Upper lobe of right lung (tissue), 1 donor: ENCODE measurements at regions not wholly inside any gene's neighbourhood (a gene's known extent, or its start where the extent isn't known, plus 50 kb on each side); places are given as distances from the start of the nearest gene placed in this dataset.
"Not testable (repeated sequence)": the region's sequence is repeated elsewhere in the genome, so short reads cannot be mapped to it uniquely, and the experiment has no call there.

ENCODE experiments used
- ATAC-seq: fragments of 200-7000 bp; cut with Tn5 transposase; one replicate; pipeline ENCODE4 v1.9.1; 2020; ENCODE audit warnings: mild to moderate bottlenecking, moderate library complexity
- DNase-seq: peaks from one replicate; pipeline ENCODE4 v3.0.0-alpha.2; 2020
- H3K27ac ChIP-seq: fragments of 200-600 bp; one replicate; pipeline ENCODE4 v1.8.0; 2022
- H3K27me3 ChIP-seq: fragments of 200-600 bp; one replicate; pipeline ENCODE4 v1.8.0; 2022; ENCODE audit warnings: mild to moderate bottlenecking
- H3K36me3 ChIP-seq: fragments of 200-600 bp; one replicate; pipeline ENCODE4 v1.8.0; 2022
- H3K4me1 ChIP-seq: fragments of 200-600 bp; one replicate; pipeline ENCODE4 v1.8.0; 2022
- H3K4me3 ChIP-seq: fragments of 200-600 bp; one replicate; pipeline ENCODE4 v1.8.0; 2022; ENCODE audit warnings: mild to moderate bottlenecking
- H3K9me3 ChIP-seq: fragments of 200-600 bp; one replicate; pipeline ENCODE4 v1.8.0; 2022
- CTCF ChIP-seq: fragments of 200-600 bp; IDR thresholded peaks from one replicate; pipeline ENCODE4 v1.8.0; 2022; ENCODE audit warnings: antibody characterized with exemption
- intact Hi-C: fragments of 100-400 bp; cut with DNase I; formaldehyde crosslinking; loops from one replicate; pipeline ENCODE4 v1.11.0; 2022
- donor health status: DM: no; HTN: yes; CAD: no; lungs with severe emphysema.

DNA sequence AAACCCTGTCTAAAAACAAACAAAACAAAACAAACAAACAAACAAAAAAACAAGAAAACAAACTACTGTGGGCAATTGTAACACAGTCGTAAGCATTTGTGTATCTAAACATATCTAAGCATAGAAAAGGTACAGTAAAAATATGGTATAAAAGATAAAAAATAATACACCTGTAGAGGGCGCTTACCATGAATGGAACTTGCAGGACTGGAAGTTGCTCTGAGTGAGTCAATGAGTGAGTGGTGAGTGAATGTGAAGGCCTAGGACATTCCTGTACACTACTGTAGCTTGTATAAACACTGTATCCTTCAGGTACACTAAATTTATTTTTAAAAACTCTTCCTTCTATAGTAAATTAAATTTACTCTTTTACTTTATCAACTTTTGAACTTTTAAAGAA is 332.0 kb downstream of the ZNF248 start:
- intact Hi-C loops, H3K4me1 ChIP-seq, ATAC-seq, H3K27ac ChIP-seq, H3K4me3 ChIP-seq, H3K27me3 ChIP-seq, H3K9me3 ChIP-seq, H3K36me3 ChIP-seq, DNase-seq: not testable (repeated sequence)
- peak; percentile 36 for TF ChIP-seq CTCF

DNA sequence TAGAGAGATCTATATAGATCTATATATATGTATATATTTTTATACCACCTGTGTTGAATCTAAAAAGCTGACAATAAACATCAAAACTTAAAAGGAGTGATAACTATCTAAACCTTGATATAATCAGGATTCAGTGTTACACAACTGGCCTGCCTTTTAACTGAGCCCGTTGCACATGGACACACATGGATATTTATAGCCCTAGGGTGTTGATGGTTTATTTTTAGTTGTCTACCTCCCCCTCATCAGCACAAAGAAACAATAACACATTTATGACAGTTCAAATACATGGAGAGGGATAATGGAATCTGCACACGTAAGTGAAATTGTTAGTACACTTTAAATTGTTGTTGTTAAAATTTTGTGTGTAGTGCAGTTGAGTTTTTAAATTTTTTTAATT is 336.9 kb downstream of the ZNF248 start:
- Histone ChIP-seq H3K27ac (no peak overlapping the region), H3K27me3 (no peaks in the 10 kb centered on the region), H3K9me3 (no peaks in the 10 kb centered on the region), H3K36me3 (no peaks in the 10 kb centered on the region), H3K4me1 (no peaks in the 10 kb centered on the region), H3K4me3 (no peak overlapping the region)
- no peak for DNase-seq
- no peak for TF ChIP-seq CTCF
- no peak for ATAC-seq
- intact Hi-C loops = no loop called here

DNA sequence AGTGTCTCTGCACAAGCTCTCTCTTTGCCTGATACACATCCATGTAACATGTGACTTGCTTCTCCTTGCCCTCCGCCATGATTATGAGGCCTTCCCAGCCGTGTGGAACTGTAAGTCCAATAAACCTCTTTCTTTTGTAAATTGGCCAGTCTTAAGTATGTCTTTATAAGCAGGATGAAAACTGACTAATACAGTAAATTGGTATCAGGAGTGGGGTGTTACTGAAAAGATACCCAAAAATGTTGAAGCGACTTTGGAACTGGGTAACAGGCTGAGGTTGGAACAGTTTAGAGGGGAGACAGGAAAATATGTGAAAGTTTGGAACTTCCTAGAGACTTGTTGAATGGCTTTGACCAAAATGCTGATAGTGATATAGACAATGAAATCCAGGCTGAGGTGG is 346.9 kb downstream of the ZNF248 start:
- H3K27me3 ChIP-seq, ATAC-seq, H3K4me3 ChIP-seq, H3K9me3 ChIP-seq, DNase-seq, H3K36me3 ChIP-seq, H3K4me1 ChIP-seq, intact Hi-C loops, H3K27ac ChIP-seq: not testable (repeated sequence)

DNA sequence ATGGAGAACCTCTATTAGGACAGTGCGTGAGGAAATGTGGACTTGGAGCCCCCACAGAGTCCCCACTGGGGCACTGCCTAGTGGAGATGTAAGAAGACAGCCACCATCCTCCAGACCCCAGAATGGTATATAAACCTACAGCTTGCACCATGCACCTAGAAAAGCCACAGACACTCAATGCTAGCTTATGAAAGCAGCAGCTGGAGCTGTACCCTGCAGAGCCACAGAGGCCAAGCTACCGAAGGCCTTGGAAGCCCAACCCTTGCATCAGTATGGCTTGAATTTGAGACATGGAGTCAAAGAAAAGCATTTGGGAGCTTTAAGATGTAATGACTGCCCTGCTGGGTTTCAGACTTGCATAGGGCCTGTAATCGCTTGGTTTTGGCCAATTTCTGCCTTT is 361.3 kb downstream of the ZNF248 start:
- Histone ChIP-seq H3K9me3 (no peaks in the 10 kb centered on the region), H3K36me3 (no peaks in the 10 kb centered on the region), H3K27ac (no peak overlapping the region), H3K27me3 (no peaks in the 10 kb centered on the region), H3K4me3 (no peak overlapping the region), H3K4me1 (no peaks in the 10 kb centered on the region)
- intact Hi-C loops = no loop called here
- ATAC-seq = no peak
- TF ChIP-seq CTCF = no peak
- no peak for DNase-seq

- intact Hi-C loops = no loop called here
- ATAC-seq (no peak), DNase-seq (no peak)
- Histone ChIP-seq H3K9me3 (no peaks in the 10 kb centered on the region), H3K36me3 (no peaks in the 10 kb centered on the region), H3K27ac (no peak overlapping the region), H3K27me3 (no peaks in the 10 kb centered on the region), H3K4me3 (no peak overlapping the region), H3K4me1 (no peaks in the 10 kb centered on the region)
- TF ChIP-seq CTCF = peak; percentile 43
Observed at GRCh38 chr10:37495415-37495814, 362.0 kb downstream of the ZNF248 start.

- ATAC-seq, H3K4me1 ChIP-seq, intact Hi-C loops, H3K27me3 ChIP-seq, H3K27ac ChIP-seq, H3K9me3 ChIP-seq, H3K4me3 ChIP-seq, H3K36me3 ChIP-seq, DNase-seq: not testable (repeated sequence)
Observed at GRCh38 chr10:37493185-37493796, 364.1 kb downstream of the ZNF248 start.

GRCh38 chr10:37490266-37490665 is 364.9 kb downstream of the ANKRD30A start:
- Histone ChIP-seq H3K4me3 (no peak overlapping the region), H3K27me3 (no peaks in the 10 kb centered on the region), H3K4me1 (no peaks in the 10 kb centered on the region), H3K9me3 (no peaks in the 10 kb centered on the region), H3K27ac (no peak overlapping the region), H3K36me3 (no peaks in the 10 kb centered on the region)
- no peak for TF ChIP-seq CTCF
- no peak for DNase-seq
- ATAC-seq = no peak
- intact Hi-C loops = no loop called here
